GM18499 (cell line): ENCODE measurements at regions not wholly inside any gene's neighbourhood (a gene's known extent, or its start where the extent isn't known, plus 50 kb on each side); places are given as distances from the start of the nearest gene placed in this dataset.
"Not testable (repeated sequence)": the region's sequence is repeated elsewhere in the genome, so short reads cannot be mapped to it uniquely, and the experiment has no call there.

Experiments
- ATAC-seq: cut with Tn5 transposase; IDR thresholded peaks from one replicate; pipeline ENCODE4 v1.9.1; 2021; ENCODE audit warnings: moderate number of reproducible peaks; ENCODE audit not compliant: insufficient read depth, unreplicated experiment

GRCh38 chr4:186775902-186776301, 52.2 kb upstream of the FAT1 start:
- no peak for ATAC-seq

DNA sequence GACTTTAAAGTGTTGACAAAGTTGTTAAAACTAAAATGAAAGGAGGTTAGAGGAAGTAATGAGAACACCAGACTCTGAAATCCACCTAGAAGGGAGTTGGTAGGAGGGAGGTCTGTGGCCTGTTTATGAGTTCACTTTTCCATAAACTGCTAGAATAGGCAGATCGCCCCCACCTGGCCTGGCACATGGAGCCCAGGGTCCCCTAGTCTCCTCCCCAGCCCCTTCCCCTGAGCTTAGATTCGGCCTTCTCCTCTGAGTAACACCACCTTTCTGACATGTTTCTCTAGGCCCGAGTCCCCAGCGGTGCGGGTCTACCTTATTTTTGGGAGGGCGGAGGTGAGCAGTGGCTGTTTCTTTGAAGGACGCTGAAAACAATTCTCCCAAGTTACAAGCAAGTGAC, 54.5 kb upstream of the FAT1 start:
- no peak for ATAC-seq

DNA sequence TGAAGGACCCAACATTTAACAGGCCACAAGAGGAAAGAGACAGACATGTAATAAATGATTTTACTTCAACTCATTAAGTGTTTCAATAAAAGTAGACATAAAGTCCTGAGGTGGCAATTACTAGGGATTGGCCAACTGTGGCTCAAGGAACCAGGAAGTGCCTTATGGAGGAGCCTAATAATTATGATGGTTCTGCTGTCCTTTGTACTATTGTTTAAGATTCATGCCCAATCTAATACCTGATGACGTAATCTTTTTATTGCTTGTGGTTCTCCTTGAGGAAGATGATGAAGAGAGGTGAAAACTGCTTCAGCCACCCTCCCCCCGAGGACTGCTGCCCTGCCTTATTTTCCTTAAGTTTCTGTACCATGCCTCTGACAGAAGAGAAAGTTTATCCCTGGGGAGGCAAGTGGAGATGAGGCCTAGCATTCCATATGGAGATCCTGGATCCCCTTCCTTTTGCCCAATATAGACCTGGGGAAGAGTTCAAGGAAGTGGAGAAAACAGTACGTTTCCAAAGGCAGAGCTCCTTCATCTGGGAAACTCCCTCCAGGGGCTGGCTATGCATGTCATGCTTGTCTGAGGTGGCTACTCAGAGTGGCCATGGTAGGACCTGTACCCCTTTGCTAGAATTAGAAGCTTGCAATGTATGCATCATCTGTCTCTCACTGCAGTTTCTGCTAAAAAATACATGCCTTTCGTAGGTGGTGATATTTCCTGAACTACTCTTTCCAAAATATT, 56.8 kb upstream of the FAT1 start:
- ATAC-seq = no peak

GRCh38 chr4:186781032-186781917, 57.6 kb upstream of the FAT1 start:
- no peak for ATAC-seq

DNA sequence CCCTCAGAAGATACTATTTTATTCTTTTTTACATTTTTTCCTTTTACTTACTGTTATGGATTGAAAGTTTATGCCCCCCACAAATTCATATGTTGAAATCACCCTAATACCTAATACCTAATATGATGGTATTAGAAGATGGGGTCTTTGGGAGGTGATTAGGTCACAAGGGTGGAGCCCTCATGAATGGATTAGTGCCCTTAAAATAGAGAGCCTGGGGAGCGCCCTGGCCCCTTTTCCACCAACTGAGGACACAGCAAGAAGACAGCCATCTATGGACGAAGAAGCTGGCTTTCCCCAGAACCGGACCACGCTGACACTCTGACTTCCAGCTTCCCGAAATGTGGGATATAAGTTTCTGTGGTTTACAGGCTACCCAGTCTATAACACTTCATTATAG, 58.6 kb upstream of the FAT1 start:
- ATAC-seq = no peak

GRCh38 chr4:186787536-186787935, 63.9 kb upstream of the FAT1 start:
- no peak for ATAC-seq

GRCh38 chr4:186789651-186790050, 66.0 kb upstream of the FAT1 start:
- ATAC-seq = no peak

- ATAC-seq = no peak
Observed at GRCh38 chr4:186790630-186791029, 67.0 kb upstream of the FAT1 start.

- ATAC-seq = no peak
Observed at GRCh38 chr4:186792728-186793366, 69.2 kb upstream of the FAT1 start.

DNA sequence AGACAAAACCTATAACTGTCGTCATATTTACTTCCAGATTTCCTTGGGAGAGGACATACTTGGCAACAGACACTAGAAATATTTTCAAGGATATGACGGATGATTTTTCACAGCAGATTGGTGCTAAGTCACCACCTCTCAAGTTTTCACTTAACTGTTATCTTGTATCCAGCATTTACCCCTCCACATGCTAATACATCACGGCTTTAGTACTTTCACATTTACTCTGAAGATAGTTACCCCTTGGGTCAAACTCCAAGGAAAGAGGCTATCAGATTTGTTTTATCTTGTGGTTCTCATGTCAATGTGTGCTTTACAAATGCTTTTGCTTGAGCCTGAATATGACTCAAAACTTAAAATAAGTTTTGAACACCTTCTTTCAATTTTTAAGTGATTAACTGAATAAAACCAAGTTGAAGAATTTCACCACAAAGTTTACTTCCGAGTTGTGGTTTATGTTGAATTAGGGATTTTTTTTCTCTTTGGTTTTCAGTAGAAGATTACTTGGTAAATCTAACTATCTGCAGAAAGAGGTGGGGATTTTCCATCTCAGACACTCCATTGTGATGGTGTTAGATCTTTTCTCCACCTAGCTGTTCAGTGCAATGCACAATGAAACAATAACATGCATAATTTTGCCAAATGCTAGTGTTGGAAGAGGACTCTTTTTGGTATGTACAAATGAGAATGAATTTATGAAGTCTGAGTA, 75.4 kb upstream of the FAT1 start:
- no peak for ATAC-seq

DNA sequence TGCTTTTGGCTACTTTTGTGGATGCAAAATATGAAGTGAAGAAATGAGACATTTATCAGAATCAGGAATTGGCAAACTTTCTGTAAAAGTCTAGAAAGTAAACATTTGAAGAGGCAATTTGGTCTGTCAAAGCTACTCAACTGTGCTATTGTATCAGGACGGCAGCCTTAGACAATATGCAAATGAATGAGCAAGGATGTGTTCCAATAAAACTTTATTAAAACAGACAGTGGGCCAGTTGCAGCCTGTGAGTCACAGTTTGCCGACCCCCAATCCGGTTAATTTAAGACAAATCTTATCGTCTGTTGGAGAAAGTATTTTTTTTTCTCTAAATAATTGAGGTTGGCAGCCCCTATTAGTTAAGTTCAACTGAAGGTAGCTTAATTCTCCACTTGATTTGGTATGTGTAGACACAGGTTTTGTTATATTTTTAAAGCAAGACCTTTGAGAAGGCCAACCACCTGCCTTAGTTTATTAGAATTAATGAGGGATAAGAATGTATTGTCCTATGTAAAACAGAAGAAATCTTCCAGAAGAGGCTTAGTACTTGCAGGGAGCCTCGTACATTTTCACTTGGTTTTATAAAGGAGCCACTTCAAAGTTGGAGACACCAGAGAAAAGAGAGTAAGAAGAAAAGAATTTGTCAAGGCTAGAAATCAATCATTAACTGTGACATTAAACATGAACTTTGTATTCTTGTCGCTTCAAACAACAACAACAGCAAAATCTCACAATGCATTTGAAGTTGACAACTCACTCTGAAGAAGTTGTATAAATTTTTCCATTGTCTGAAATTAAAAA, 81.6 kb upstream of the FAT1 start:
- ATAC-seq = no peak

DNA sequence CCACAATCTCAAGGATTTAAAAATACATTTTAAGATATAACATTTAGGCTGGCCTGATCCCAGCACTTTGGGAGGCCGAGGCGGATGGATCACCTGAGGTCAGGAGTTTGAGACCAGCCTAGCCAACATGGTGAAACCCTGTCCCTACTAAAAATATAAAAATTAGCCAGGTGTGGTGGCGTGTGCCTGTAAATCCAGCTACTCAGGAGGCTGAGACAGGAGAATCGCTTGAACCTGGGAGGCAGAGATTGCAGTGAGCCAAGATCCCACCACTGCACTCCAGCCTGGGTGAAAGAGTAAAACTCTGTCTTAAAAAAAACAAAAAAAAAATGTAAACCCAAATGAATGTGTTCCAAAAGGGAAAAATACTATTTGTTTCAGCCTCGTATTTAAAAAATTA, 82.3 kb upstream of the FAT1 start:
- not testable (repeated sequence) for ATAC-seq

DNA sequence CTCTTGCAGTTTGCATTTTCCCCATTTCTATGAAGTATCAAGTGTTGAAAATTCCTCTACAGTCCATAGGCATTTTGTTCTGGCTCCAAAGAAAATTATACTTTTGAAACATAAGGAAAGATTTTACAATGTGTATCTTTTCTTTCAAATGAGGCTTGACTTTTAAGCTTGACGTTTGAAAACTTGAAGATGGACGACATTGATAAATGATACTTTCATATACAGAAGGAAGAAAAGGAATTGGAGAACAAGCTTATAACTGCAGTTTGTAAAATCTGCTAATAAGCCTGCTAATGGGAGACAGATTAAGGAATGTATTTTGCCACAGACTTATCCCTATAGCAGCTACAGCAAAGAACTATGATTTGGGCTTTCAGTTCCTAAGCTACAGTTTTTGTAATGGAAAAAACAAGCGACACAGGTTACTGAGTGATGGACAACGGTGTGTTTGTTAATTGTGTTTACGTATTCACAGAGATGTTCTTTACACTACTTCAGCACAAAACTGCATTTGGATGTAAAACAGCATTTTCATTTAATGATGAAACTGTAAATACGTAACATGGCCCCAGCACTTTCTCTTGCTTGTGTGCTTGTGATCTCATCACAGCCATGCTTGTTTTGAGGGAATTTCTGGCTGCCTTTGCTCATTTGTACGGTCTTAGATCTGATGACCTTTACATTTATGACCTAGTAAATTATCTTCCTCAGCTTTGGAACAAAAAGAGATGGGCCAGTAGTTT, 83.2 kb upstream of the FAT1 start:
- no peak for ATAC-seq

- ATAC-seq = no peak
Observed at GRCh38 chr4:186807808-186808629, 84.4 kb upstream of the FAT1 start.

DNA sequence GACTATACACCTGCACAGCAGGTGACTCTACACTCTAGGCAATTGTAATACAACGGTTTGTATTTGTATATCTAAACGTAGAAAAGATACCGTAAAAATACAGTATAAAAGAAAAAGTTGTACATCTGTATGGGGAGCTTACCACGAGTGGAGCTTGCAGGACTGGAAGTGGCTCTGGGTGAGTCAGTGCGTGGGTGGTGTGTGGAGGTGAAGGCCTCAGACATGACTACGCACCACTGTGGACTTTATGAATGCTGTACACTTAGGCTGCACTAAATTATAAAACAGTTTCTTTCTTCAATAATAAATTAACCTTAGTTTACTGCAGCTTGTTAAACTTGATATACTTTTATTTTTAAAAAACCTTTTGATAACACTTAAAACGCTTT, 85.0 kb upstream of the FAT1 start:
- no peak for ATAC-seq

- ATAC-seq = no peak
Observed at GRCh38 chr4:186809070-186809469, 85.4 kb upstream of the FAT1 start.

- no peak for ATAC-seq
Observed at GRCh38 chr4:186810613-186811150, 87.0 kb upstream of the FAT1 start.

- ATAC-seq = no peak
Observed at GRCh38 chr4:186812592-186812991, 88.9 kb upstream of the FAT1 start.
